Smooth muscle cell of the brain vasculature (primary cell): ENCODE measurements at regions not wholly inside any gene's neighbourhood (a gene's known extent, or its start where the extent isn't known, plus 50 kb on each side); places are given as distances from the start of the nearest gene placed in this dataset.

Experiments used
- DNase-seq: peaks from one replicate; pipeline ENCODE4 v3.0.0-alpha.2; 2012; ENCODE audit warnings: low read depth, low spot score

- DNase-seq, result no peak
These were observed 415.0 kb downstream of the NFIB start for GRCh38 chr9:13898957-13899356.

GRCh38 chr9:13896922-13897835 is 416.8 kb downstream of the NFIB start:
- DNase-seq, result no peak

- no peak for DNase-seq
These were observed 417.9 kb downstream of the NFIB start for GRCh38 chr9:13896047-13896446.

- DNase-seq, result no peak
These were observed 428.7 kb downstream of the NFIB start for GRCh38 chr9:13885258-13885657.

GRCh38 chr9:13879981-13880380 is 434.0 kb downstream of the NFIB start:
- DNase-seq, result no peak

GRCh38 chr9:13879011-13879410 is 434.9 kb downstream of the NFIB start:
- DNase-seq, result no peak

GRCh38 chr9:13878241-13878711 is 435.7 kb downstream of the NFIB start:
- DNase-seq, result no peak

GRCh38 chr9:13876741-13877140 is 437.2 kb downstream of the NFIB start:
- DNase-seq, result no peak

GRCh38 chr9:13873203-13873602 is 440.7 kb downstream of the NFIB start:
- DNase-seq, result no peak

- no peak for DNase-seq
These were observed 445.6 kb downstream of the NFIB start for GRCh38 chr9:13868336-13868735.

GRCh38 chr9:13865869-13866268 is 448.1 kb downstream of the NFIB start:
- DNase-seq, result no peak

- no peak for DNase-seq
These were observed 450.8 kb downstream of the NFIB start for GRCh38 chr9:13863112-13863511.

GRCh38 chr9:13862654-13863053 is 451.3 kb downstream of the NFIB start:
- no peak for DNase-seq

GRCh38 chr9:13860946-13861640 is 452.8 kb downstream of the NFIB start:
- DNase-seq, result no peak

- DNase-seq, result no peak
These were observed 453.9 kb downstream of the NFIB start for GRCh38 chr9:13860019-13860418.

GRCh38 chr9:13857521-13857920 is 456.4 kb downstream of the NFIB start:
- no peak for DNase-seq

- no peak for DNase-seq
These were observed 466.7 kb downstream of the NFIB start for GRCh38 chr9:13847270-13847669.

GRCh38 chr9:13845460-13845859 is 468.5 kb downstream of the NFIB start:
- DNase-seq, result no peak

- DNase-seq, result no peak
These were observed 472.0 kb downstream of the NFIB start for GRCh38 chr9:13841746-13842462.

- DNase-seq, result no peak
These were observed 481.5 kb downstream of the NFIB start for GRCh38 chr9:13832446-13832845.

- DNase-seq, result no peak
These were observed 490.9 kb downstream of the NFIB start for GRCh38 chr9:13823026-13823425.

- no peak for DNase-seq
These were observed 496.1 kb downstream of the NFIB start for GRCh38 chr9:13817754-13818278.
